ENCODE measurements at regions not wholly inside any gene's neighbourhood (a gene's known extent, or its start where the extent isn't known, plus 50 kb on each side); places are given as distances from the start of the nearest gene placed in this dataset.

DNA sequence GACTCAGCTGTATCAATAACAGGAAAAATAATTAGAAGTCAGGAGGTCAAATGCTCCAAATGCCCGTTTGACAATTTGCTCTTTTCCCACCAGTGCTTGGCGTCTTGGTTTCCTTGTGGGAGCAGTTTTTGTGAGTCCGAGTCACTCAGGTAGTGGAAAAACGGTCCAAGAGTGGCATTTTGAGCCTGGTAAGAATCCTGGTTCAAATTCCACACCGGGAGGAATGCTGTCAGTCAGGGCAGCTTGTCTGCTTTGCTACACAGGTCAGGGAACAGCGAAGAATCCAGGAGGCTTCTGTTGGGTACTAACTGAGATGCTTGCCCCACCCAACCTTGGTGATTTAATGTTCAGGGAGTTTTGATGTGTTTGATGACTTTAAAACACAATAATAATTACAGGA, 209.5 kb downstream of the HERPUD2 start:
- TF ChIP-seq, protein P1, sequence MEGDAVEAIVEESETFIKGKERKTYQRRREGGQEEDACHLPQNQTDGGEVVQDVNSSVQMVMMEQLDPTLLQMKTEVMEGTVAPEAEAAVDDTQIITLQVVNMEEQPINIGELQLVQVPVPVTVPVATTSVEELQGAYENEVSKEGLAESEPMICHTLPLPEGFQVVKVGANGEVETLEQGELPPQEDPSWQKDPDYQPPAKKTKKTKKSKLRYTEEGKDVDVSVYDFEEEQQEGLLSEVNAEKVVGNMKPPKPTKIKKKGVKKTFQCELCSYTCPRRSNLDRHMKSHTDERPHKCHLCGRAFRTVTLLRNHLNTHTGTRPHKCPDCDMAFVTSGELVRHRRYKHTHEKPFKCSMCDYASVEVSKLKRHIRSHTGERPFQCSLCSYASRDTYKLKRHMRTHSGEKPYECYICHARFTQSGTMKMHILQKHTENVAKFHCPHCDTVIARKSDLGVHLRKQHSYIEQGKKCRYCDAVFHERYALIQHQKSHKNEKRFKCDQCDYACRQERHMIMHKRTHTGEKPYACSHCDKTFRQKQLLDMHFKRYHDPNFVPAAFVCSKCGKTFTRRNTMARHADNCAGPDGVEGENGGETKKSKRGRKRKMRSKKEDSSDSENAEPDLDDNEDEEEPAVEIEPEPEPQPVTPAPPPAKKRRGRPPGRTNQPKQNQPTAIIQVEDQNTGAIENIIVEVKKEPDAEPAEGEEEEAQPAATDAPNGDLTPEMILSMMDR (IDR thresholded peaks at IDR 0.05; ENCODE audit: extremely low read depth in 1 of 2, insufficient read depth in 1 of 2, low read depth in 1 of 2, low read length in 2 of 2): no peak
- TF ChIP-seq POLR2A (IDR thresholded peaks at IDR 0.05; ENCODE audit: low read depth, low read length) (no peak), FOS (IDR thresholded peaks at IDR 0.05; ENCODE audit: borderline replicate concordance, insufficient read depth, low read length) (no peak), POLR2AphosphoS5 (IDR thresholded peaks at IDR 0.05; ENCODE audit: insufficient read depth, low read depth, low read length) (no peak), GATA2 (IDR thresholded peaks at IDR 0.05; ENCODE audit: insufficient read depth, insufficient read length, low read depth, low read length) (no peak), EZH2 (IDR thresholded peaks at IDR 0.05; ENCODE audit: borderline replicate concordance, low read depth, low read length, severe bottlenecking) (no peak), JUN (IDR thresholded peaks at IDR 0.05; ENCODE audit: borderline replicate concordance, insufficient read depth, insufficient read length, low read depth) (no peak), MYC (IDR thresholded peaks at IDR 0.05; ENCODE audit: low read depth, low read length) (no peak)
- TF ChIP-seq, protein P2, sequence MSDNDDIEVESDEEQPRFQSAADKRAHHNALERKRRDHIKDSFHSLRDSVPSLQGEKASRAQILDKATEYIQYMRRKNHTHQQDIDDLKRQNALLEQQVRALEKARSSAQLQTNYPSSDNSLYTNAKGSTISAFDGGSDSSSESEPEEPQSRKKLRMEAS (IDR thresholded peaks at IDR 0.05; ENCODE audit: insufficient read depth, insufficient read length): no peak
